Stimulated activated naive CD8-positive, alpha-beta T cell treated with anti-CD3 and anti-CD28 coated beads, Interleukin-15, amount 100 ng/mL, for 72 hours (primary cell): ENCODE measurements at regions not wholly inside any gene's neighbourhood (a gene's known extent, or its start where the extent isn't known, plus 50 kb on each side); places are given as distances from the start of the nearest gene placed in this dataset.

Experiments
- ATAC-seq: fragments of 150-1000 bp; cut with Tn5 transposase; 2 replicates; pipeline ENCODE4 v1.10.0; 2021; ENCODE audit warnings: mild to moderate bottlenecking, moderate library complexity
- DNase-seq, 2 donors: peaks; one replicate each; pipeline ENCODE4 v3.0.0; 2021 to 2022
- H3K27ac Mint-ChIP-seq, 2 donors: one replicate each; pipeline ENCODE4 v1.8.0; 2022; ENCODE audit warnings: mild to moderate bottlenecking in 2 of 2, mixed read lengths in 2 of 2, moderate library complexity in 2 of 2
- H3K27me3 Mint-ChIP-seq: one replicate; pipeline ENCODE4 v1.8.0; 2022; ENCODE audit warnings: mixed read lengths
- H3K4me1 Mint-ChIP-seq: one replicate; pipeline ENCODE4 v1.8.0; 2022; ENCODE audit warnings: mild to moderate bottlenecking, mixed read lengths
- H3K4me3 Mint-ChIP-seq, 2 donors: one replicate each; pipeline ENCODE4 v1.8.0; 2022; ENCODE audit warnings: mild to moderate bottlenecking in 2 of 2, mixed read lengths in 2 of 2, moderate library complexity in 1 of 2
- H3K9me3 Mint-ChIP-seq, 2 donors: one replicate each; pipeline ENCODE4 v1.8.0; 2022; ENCODE audit warnings: mixed read lengths in 2 of 2

DNA sequence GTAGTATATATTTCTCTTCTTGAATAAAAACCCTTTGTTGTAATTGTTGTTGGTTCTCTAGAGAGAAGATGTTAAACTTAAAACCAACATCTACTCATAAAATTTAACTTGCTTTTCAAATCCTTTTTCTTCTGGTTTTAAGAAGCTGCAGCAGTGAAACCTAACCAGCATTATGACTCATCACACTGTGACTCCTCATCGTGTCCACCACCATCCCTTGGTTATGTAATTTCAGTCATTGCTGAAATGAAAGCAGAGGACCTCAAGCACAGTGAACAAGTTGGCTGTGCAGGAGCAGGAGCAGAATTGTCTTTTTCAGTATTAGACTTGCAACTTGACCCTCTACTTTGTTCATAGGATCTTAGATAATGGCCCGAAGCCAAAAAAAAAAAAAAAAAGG lies 64.9 kb upstream of the HTR2A start:
- Mint-ChIP-seq H3K4me1 (no peaks in the 10 kb centered on the region), H3K27me3 (peaks cover 9% of the 10 kb centered on the region), H3K9me3 (no peaks in the 10 kb centered on the region), H3K27ac (no peak overlapping the region), H3K4me3 (no peak overlapping the region)
- DNase-seq (no peak), ATAC-seq (peak; percentile 81)

DNA sequence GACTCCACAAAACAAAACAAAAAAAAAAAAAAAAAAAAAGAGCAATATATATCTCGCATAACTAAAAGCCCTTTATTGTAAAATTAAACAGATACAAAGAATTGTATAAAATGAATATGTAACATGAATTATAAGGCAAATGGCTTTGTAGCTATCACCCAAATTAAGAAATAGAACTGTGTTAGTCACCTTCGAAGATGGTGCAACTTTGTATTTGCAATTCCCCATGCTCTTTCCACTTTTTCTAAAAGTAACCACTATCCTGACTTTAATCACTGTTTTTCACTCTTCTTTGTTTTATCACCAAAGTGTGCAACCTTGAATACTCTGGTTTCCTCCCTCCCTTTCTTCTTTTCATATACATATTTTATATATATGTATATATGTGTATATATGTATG lies 57.1 kb upstream of the HTR2A start:
- Mint-ChIP-seq H3K27ac (no peak overlapping the region), H3K27me3 (peaks cover 9% of the 10 kb centered on the region), H3K9me3 (no peaks in the 10 kb centered on the region), H3K4me3 (no peak overlapping the region), H3K4me1 (no peaks in the 10 kb centered on the region)
- ATAC-seq: no peak
- DNase-seq: no peak

DNA sequence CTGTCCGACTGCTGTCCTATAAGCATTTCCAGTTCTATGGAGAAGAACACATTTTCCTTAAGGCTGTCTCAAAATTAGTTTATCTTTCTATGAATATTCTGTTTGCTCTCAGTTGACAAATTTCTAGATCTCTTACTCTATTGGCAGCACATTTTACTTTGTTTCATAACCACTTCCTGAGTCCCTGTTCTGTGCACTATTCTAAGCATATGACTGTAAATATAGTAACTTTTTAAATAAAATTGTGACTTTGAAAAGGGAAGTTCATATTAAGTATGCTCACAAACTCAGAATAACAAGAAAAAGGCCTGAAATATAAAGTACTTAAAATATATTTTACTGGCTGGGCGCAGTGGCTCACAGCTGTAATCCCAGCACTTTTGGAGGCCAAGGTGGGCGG lies 56.5 kb upstream of the HTR2A start:
- H3K4me1 Mint-ChIP-seq: no peaks in the 10 kb centered on the region
- no peak overlapping the region for H3K4me3 Mint-ChIP-seq
- no peak for ATAC-seq
- no peaks in the 10 kb centered on the region for H3K9me3 Mint-ChIP-seq
- no peak overlapping the region for H3K27ac Mint-ChIP-seq
- no peak for DNase-seq
- peaks cover 7% of the 10 kb centered on the region for H3K27me3 Mint-ChIP-seq

DNA sequence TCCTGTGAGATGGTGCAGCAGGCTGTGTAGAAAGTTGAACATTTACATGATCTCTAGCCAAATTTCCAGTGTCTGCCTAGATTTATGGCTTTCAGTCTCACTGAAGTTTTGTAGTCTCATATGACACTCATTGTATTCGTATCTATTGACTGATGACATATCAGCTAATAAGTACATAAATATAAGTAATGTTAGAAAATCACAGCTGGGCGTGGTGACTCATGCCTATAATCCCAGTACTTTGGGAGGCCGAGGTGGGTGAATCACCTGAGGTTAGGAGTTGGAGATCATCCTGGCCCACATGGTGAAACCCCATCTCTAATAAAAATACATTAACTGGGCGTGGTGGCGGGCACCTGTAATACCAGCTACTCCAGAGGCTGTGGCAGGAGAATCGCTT lies 54.7 kb upstream of the HTR2A start:
- DNase-seq: no peak
- no peak overlapping the region for H3K27ac Mint-ChIP-seq
- no peak overlapping the region for H3K4me3 Mint-ChIP-seq
- peaks cover 0 to 6% of the 10 kb centered on the region in 2 donors for H3K9me3 Mint-ChIP-seq
- no peak for ATAC-seq
- H3K27me3 Mint-ChIP-seq: no peaks in the 10 kb centered on the region
- no peaks in the 10 kb centered on the region for H3K4me1 Mint-ChIP-seq

DNA sequence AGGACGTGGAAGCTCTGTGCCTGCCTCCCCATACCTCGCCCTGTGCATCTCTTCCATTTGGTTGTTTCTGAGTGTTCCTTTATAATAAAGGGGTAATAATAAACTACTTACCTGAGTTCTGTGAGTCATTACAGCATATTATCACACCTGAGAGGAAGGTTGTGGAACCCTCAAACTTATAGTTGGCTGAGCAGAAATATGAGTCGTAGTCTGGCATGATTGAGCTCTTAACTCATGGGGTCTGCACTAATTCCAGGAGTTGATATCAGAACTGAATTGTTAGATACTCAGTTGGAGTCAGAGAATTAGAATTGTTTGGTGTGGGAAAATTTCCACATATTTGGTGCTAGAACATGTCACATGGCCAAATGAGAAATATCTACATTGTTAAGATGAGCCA lies 52.4 kb upstream of the HTR2A start:
- DNase-seq (no peak), ATAC-seq (no peak)
- Mint-ChIP-seq H3K4me1 (no peaks in the 10 kb centered on the region), H3K27ac (no peak overlapping the region), H3K9me3 (peaks cover 8 to 24% of the 10 kb centered on the region in 2 donors), H3K4me3 (no peak overlapping the region), H3K27me3 (no peaks in the 10 kb centered on the region)

DNA sequence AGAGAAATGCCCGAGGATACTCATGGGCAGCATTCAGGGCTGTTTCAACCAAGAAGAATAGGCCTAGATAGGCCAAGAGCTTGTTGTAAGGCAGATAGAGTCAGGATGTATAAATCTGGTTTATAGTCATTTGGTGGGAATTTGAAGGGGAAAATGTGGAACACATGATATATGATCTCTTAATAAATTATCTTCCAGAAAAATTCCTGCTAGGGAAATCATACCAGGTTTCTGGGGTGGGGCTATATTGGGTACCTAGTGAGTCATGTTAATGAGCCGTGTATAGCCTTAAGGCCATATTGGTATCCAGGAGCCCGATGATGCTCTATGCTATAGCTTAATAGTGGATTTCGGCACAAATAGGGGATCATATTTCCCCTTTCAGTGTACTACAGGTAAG lies 51.5 kb upstream of the HTR2A start:
- Mint-ChIP-seq H3K4me1 (no peaks in the 10 kb centered on the region), H3K27me3 (no peaks in the 10 kb centered on the region), H3K9me3 (peaks cover 15 to 32% of the 10 kb centered on the region in 2 donors), H3K27ac (no peak overlapping the region), H3K4me3 (no peak overlapping the region)
- DNase-seq (no peak), ATAC-seq (no peak)

DNA sequence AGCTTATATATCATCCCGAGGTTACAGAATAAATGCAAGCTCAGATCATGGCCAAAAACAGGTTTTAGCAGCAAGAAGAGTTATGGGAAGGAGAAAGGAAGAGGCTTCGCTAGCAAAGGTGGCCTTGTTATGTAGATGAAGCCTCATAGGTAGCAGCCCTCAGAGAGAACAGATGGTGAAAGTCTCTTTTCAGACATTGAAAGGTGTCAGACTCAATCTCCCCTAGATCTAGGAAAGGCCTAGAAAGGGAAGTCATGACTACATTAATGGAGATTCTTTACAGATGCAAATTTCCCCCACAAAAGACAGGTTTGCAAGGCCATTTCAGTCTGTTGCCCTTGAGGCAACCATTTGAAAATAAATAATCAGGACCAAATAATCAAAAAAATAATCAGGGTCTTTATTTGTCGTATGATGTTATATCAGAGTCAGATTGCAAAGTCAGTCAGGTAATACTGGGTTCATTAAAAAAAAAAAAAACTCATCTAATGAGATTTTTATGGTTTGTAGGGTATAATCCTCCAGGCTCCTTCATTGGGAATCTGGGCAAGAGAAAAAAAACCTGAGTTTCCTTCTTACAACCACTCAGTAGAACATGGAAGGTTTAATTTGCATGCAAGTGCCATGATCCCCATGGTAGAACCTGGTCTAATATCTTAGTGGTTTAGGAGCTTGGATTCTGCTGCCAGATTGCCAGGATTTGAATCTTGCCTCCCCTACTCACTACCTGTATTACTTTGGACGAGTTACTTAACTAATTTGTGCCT lies 50.8 kb upstream of the HTR2A start:
- no peaks in the 10 kb centered on the region for H3K27me3 Mint-ChIP-seq
- H3K27ac Mint-ChIP-seq: no peak overlapping the region
- H3K4me1 Mint-ChIP-seq: no peaks in the 10 kb centered on the region
- no peak overlapping the region for H3K4me3 Mint-ChIP-seq
- ATAC-seq: no peak
- no peak for DNase-seq
- peaks cover 15 to 32% of the 10 kb centered on the region in 2 donors for H3K9me3 Mint-ChIP-seq
